ENCODE measurements at regions not wholly inside any gene's neighbourhood (a gene's known extent, or its start where the extent isn't known, plus 50 kb on each side); places are given as distances from the start of the nearest gene placed in this dataset.
"Not testable (repeated sequence)": the region's sequence is repeated elsewhere in the genome, so short reads cannot be mapped to it uniquely, and the experiment has no call there.

DNA sequence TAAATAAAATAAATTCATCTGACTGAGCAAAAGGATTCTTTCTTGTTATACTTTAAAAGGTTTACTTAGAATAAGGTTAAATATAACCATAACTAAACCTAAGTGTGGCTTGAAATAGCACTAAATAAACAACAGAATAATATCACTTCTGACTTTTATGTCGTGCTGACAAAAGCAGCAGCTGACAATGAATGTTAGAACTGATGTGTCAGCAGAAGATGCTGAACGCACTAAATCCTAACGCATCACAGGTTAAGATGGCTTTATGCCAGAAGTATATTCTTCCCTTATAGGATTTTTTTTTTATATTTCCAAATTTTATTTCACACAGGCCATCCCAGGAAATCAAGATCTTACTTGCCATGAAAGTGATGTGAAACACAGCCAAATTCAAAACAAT lies 558.3 kb upstream of the NBEA start:
- H3K56ac ChIP-seq (ENCODE audit: insufficient read length, low read depth, low read length) = no peak overlapping the region
- no peak overlapping the region for H2AK5ac ChIP-seq (ENCODE audit: insufficient read length, low read length)
- H2BK120ac ChIP-seq (ENCODE audit: low read depth, low read length, poor library complexity, severe bottlenecking) = no peak overlapping the region
- no peaks in the 10 kb centered on the region for H3K36me3 Mint-ChIP-seq (ENCODE audit: insufficient read depth in 1 of 3, low read depth in 3 of 3)
- H3K27ac ChIP-seq (ENCODE audit: insufficient read length, low read depth, low read length) = no peak overlapping the region
- no peaks in the 10 kb centered on the region for H3K4me1 ChIP-seq (ENCODE audit: insufficient read depth, low read length)
- no peak overlapping the region for H3K27ac Mint-ChIP-seq
- no peak overlapping the region for H4K91ac ChIP-seq (ENCODE audit: insufficient read length, low read depth, low read length)
- no peak for DNase-seq
- no peak overlapping the region for H3K4ac ChIP-seq (ENCODE audit: low read depth, low read length)
- H3K23me2 ChIP-seq (ENCODE audit: insufficient read length, low read depth, low read length, poor library complexity, severe bottlenecking) = no peaks in the 10 kb centered on the region
- no peak overlapping the region for H2BK5ac ChIP-seq (ENCODE audit: insufficient read length, low read length)
- H2AFZ ChIP-seq (ENCODE audit: low read length) = no peak overlapping the region
- no peak overlapping the region for H3K18ac ChIP-seq (ENCODE audit: insufficient read length, low read depth, low read length)
- no peak overlapping the region for H2BK12ac ChIP-seq (ENCODE audit: insufficient read length, low read depth, low read length)
- no peaks in the 10 kb centered on the region for H3K4me1 Mint-ChIP-seq
- H2BK20ac ChIP-seq (ENCODE audit: low read depth, low read length, poor library complexity, severe bottlenecking) = no peak overlapping the region
- H3K23ac ChIP-seq (ENCODE audit: insufficient read length, low read depth, low read length) = no peak overlapping the region
- H3K4me3 Mint-ChIP-seq = no peak overlapping the region
- H3K79me2 ChIP-seq (ENCODE audit: insufficient read depth, low read length) = no peaks in the 10 kb centered on the region
- no CpG with 5 or more reads among the region's 3 CpGs for whole genome bisulfite sequencing (ENCODE audit: extremely low coverage, insufficient read length, low lambda C conversion rate)
- H3K9me3 ChIP-seq (ENCODE audit: control insufficient read depth, low read depth, low read length) = no peaks in the 10 kb centered on the region
- H3K27me3 ChIP-seq (ENCODE audit: insufficient read depth, low read length) = no peaks in the 10 kb centered on the region
- no peak overlapping the region for H4K8ac ChIP-seq (replicated peaks; ENCODE audit: insufficient read length, low read depth, low read length)
- TF ChIP-seq CTCF (conservative IDR thresholded peaks at IDR 0.05) = no peak
- no peak overlapping the region for H3T11ph ChIP-seq (ENCODE audit: low read length)
- H3K79me1 ChIP-seq (ENCODE audit: insufficient read depth, low read depth, low read length, poor library complexity, severe bottlenecking) = no peaks in the 10 kb centered on the region
- H2BK15ac ChIP-seq (ENCODE audit: low read depth, low read length) = no peak overlapping the region
- no peaks in the 10 kb centered on the region for H3K27me3 Mint-ChIP-seq (ENCODE audit: low read depth)
- no peaks in the 10 kb centered on the region for H3K9me3 Mint-ChIP-seq
- no peak overlapping the region for H3K14ac ChIP-seq (ENCODE audit: insufficient read depth, low read length)
- H3K4me2 ChIP-seq (ENCODE audit: insufficient read depth, insufficient read length, low read length) = no peak overlapping the region
- no peaks in the 10 kb centered on the region for H4K20me1 ChIP-seq (ENCODE audit: control insufficient read depth, insufficient read depth, insufficient read length)
- H3K9ac ChIP-seq (ENCODE audit: extremely low read depth, insufficient read length, low read length) = no peak overlapping the region
- H4K5ac ChIP-seq (ENCODE audit: insufficient read length, low read depth, low read length) = no peak overlapping the region

DNA sequence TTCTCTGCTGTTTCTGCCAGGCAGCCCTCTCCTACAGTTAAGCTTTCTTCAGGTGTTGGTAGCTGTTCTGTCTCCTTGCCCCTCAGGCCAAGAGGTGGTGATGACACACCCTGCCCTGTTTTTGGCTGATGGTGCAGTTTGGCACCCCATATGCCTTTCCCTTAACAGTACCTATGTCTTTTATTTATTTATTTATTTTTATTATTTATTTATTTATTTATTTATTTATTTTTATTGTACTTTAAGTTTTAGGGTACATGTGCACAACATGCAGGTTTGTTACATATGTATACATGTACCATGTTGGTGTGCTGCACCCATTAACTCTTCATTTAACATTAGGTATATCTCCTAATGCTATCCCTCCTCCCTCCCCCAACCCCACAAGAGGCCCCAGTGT lies 555.8 kb upstream of the NBEA start:
- not testable (repeated sequence) for H3T11ph ChIP-seq (ENCODE audit: low read length); H3K9me3 ChIP-seq (ENCODE audit: control insufficient read depth, low read depth, low read length); H3K23me2 ChIP-seq (ENCODE audit: insufficient read length, low read depth, low read length, poor library complexity, severe bottlenecking); H3K4ac ChIP-seq (ENCODE audit: low read depth, low read length); H3K18ac ChIP-seq (ENCODE audit: insufficient read length, low read depth, low read length); H2BK15ac ChIP-seq (ENCODE audit: low read depth, low read length); H3K36me3 Mint-ChIP-seq (ENCODE audit: insufficient read depth in 1 of 3, low read depth in 3 of 3); DNase-seq; H3K27ac ChIP-seq (ENCODE audit: insufficient read length, low read depth, low read length); H2AK5ac ChIP-seq (ENCODE audit: insufficient read length, low read length); H4K20me1 ChIP-seq (ENCODE audit: control insufficient read depth, insufficient read depth, insufficient read length); H3K9ac ChIP-seq (ENCODE audit: extremely low read depth, insufficient read length, low read length); H2AFZ ChIP-seq (ENCODE audit: low read length); H3K9me3 Mint-ChIP-seq; H3K4me1 Mint-ChIP-seq; H2BK20ac ChIP-seq (ENCODE audit: low read depth, low read length, poor library complexity, severe bottlenecking); H2BK12ac ChIP-seq (ENCODE audit: insufficient read length, low read depth, low read length); H4K5ac ChIP-seq (ENCODE audit: insufficient read length, low read depth, low read length); H3K79me1 ChIP-seq (ENCODE audit: insufficient read depth, low read depth, low read length, poor library complexity, severe bottlenecking); H4K91ac ChIP-seq (ENCODE audit: insufficient read length, low read depth, low read length); H4K8ac ChIP-seq (replicated peaks; ENCODE audit: insufficient read length, low read depth, low read length); H3K27me3 Mint-ChIP-seq (ENCODE audit: low read depth); H3K4me3 Mint-ChIP-seq; H3K23ac ChIP-seq (ENCODE audit: insufficient read length, low read depth, low read length); H3K79me2 ChIP-seq (ENCODE audit: insufficient read depth, low read length); H3K27me3 ChIP-seq (ENCODE audit: insufficient read depth, low read length); H3K4me2 ChIP-seq (ENCODE audit: insufficient read depth, insufficient read length, low read length); H3K4me1 ChIP-seq (ENCODE audit: insufficient read depth, low read length); H3K27ac Mint-ChIP-seq; H3K56ac ChIP-seq (ENCODE audit: insufficient read length, low read depth, low read length); H3K14ac ChIP-seq (ENCODE audit: insufficient read depth, low read length); H2BK120ac ChIP-seq (ENCODE audit: low read depth, low read length, poor library complexity, severe bottlenecking); H2BK5ac ChIP-seq (ENCODE audit: insufficient read length, low read length)

Measured in H9 (cell line).